GM18526 (cell line): ENCODE measurements at regions not wholly inside any gene's neighbourhood (a gene's known extent, or its start where the extent isn't known, plus 50 kb on each side); places are given as distances from the start of the nearest gene placed in this dataset.

Source experiments
- POLR2A ChIP-seq: IDR thresholded peaks from 3 replicates; pipeline ENCODE4 v1.6.1; 2011; ENCODE audit not compliant: insufficient read length; ENCODE audit errors: extremely low read depth

DNA sequence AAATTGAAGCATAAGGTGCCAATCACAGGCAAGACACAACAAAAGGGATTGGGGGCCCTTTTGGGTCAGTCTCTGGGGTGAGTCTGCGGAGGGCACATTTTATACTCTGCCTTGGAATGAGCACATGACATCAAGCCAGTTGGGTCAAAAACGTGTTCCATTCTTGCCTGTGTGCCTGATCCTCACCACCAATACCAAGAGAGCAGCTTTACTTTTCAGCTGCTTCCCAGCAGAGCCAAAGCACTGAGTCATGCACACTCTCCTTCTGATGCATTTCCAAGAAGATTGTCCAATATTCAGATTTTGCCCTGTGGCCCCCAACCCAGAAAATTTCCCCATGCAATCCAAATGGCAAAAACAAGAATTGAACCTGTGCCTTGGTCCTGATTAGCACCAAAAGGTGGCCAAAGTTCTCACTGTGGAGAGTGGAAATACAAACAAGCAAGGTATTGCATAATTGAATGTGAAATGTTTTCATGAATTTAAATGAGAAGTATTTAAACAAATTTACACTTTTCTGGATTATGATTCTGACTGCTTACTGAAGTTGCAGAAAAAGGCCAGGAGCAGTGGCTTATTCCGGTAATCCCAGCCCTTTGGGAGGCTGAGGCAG lies 217.8 kb upstream of the SOX9 start:
- TF ChIP-seq POLR2A = no peak

DNA sequence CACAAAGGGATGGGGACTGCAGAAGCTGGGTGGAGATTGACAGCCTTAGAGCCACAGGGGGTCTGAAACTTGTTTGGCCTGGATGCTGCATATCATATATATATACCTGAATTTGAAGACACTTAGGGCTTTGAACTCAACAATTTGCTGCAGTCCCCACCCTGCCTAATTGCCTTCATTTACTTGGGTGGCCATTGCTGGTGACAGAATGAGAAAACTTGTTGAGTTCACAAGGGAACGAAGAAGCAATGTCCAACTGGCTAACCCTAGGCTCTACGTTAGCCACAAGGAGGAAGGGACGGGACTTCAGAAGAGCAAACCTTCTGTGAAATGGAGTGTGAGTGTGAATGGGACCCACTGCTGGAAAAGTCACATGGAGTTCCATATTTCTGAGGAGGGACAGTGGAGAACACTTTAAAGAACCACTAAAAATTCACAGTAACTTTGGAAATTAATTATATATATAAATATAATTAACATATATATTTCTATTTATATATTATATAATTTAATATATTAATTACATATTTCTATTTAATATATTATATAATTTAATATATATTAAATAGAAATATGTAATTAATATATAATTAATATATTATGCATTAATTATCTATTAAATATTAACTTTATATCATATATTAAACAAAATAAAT lies 215.3 kb upstream of the SOX9 start:
- TF ChIP-seq POLR2A = no peak

DNA sequence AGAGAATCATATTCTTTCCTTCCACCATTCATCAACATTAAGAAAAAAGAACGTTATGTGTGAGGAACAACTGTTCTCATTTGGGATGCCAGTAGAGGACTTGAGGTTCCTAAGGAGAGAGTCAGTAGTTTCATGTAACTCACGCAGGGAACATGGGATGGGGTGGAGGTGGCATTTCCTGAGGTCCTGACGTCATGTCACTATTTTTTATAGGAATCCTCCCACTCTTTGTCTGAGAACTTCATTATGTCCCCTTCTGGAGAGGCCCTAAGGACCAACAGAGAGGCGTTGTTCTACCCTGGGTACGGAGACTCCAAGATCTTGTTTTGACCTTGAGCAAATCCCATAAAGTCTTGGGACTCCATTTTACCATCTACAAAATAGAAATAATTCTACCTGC lies 211.7 kb upstream of the SOX9 start:
- no peak for TF ChIP-seq POLR2A

DNA sequence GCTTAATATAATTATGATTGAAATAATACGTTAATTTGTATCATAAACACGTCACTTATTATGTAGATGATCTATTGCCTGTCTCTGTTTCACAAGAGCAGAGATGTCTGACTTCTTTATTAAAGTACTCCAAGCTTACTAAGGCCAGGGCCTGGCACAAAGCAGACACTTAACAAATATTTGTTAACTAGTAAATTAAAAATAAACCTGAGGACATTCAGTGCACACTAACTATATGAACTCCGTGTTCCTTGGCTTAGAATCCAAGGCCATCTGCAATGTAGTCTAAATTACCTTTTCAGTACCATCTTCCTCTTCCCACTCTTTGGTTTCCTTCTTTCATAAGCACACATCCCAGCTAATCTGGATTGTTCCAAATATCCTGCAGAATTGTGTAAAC lies 210.8 kb upstream of the SOX9 start:
- TF ChIP-seq POLR2A = no peak

DNA sequence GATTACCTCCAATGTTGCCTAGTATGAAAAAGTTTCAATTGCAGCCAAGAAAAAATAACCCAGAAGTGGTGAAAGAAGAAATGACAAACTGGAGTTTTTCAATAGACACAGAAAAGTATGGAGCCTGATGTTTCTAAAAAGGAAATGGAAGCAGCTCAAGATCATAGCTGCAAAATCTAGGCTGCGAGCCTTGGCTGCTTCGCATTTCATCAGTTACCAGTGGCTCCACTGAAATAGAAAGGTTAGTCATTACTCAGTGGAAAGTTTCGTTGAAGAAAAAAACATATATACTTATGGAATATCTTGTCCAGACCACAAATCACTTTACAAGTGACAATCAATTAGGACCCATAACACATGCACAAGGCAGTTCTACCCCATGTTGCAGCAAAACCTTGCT lies 206.8 kb upstream of the SOX9 start:
- no peak for TF ChIP-seq POLR2A

DNA sequence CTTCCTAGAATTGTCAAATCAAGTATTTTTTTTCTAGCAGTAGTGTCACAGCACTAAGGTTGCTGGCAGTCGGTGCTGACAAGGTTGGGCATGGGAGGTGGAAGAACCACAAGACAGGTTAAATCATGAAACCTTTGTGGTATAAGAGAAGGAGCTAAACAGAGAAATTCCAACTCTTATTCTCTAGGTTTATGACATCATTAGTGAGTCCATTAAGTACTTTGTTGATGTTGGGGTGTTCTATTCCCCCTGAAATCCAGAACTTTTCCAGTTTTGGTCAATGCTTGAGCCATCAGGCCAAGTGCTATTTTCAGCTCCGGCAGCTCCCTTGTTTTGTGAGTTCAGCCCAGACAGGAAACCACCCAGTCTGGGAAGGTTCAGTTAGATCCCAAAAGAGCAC lies 206.0 kb upstream of the SOX9 start:
- TF ChIP-seq POLR2A = no peak

DNA sequence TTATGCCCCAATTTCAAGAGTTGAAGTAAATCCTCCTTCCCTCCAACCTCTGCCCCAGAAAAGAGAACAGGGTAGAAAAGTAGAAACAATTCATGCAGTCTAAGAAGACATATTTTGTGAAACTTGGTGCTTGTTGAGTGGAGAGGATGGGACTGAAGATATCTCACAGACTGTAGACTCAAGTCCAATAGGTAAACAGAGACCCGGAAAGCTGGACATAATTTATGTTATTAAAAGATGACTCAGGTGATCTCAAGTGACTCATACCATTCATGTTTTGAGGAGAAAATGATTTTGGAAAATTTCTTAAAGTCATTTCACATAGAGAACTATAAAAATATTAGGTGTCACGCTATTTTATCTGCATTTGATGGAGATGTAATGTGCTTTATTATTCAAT lies 203.1 kb upstream of the SOX9 start:
- no peak for TF ChIP-seq POLR2A

DNA sequence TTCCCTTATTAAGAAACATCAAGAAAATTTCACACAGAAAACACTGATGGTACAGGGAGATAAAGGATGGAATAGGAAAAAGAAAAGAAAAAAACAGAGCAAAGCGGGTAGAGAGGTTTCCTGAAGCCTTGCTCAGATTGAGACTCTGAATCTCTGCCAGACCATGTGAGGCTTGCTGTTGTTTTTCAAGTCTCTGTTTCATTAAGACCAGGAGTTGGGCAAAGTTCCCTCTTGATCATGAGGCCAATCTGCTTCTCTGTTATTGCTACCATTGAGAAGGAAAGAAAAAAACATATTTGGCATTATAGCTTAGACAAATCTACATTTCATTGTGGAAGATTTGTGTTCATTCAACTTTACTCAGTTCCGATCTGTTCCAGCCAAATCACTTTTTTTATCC lies 201.6 kb upstream of the SOX9 start:
- no peak for TF ChIP-seq POLR2A

DNA sequence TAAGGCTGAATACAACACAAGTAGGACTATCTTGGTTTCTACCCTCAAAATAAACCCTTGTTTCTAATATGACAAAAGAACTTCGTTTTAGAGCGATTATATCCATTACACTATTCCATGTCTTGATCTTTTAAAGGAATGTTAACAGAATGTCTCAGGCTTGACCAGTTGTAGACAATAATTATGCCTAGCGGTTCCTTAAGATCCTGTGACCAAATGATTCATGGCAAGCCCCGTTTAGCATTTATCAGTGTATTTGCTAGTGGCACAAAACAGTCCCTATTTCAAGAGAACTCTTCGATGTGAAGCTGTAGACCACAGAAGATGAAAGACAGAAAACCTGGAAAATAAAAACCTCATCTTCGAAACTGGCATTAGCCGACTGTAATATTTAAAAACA lies 200.9 kb upstream of the SOX9 start:
- TF ChIP-seq POLR2A = no peak

DNA sequence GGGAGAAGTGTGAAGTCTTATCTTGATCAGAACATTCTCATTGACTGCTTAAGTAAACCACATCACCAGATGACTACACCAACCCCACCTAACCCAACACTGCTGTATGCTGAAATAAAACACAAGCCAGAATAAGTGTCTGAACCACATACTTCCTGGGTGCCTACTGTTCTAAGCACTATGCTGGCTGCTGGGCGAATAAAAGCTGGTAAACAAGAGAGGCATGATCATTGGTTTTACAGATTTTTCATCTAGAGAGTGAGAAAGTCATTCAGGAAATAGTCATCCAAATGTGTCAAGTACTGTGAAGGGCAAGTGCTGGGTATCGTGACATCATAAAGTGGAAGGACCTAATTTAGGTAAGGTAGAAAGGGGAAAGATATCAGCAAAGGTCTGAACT lies 199.0 kb upstream of the SOX9 start:
- no peak for TF ChIP-seq POLR2A

DNA sequence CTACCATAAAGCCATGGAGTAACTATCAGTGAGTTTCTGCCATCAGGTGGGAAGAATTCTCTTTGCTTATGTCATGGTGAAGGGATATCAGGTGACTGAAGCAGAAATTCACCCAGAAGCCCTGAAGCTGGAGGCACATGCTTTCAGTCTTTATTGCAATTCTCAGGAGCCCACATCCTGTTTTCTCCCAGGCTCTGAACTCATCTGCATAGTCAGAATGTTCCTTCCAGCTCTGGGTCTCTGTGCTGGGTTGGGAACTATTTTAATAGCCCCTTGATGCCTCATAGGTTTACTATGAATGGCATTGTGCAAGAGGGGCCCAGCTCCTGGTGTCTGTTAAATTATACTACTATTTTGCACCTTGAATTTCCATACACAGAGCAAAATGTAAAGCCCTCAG lies 198.4 kb upstream of the SOX9 start:
- TF ChIP-seq POLR2A = no peak

DNA sequence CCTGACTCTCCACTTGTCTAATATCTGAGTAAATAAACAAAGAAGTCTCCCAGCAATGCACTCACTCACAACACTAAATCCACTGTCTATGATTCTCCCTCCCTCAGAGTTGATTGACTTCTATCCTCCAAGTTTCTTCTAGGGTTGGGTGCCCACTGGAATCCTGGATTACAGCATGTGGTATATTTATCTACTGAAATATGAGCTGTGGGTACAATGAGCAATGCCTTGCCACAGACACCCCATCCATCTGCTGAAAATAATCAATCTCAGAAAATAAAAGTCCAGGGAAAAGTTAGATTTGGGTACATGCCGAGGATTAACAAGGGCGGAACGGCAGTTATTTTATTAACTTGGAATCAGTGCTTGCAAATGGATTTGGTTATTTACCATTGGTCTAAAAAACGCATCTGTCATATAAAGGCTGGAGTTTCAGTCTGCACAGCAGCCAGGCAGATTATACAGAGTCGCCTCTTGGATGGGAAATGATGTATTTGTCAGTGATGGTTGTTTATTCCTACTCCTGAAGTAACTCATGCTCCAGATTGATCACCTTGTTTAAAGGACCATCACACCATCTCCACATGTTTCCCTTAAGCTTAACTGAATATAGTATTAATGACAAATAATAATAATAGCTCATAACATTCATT lies 193.9 kb upstream of the SOX9 start:
- no peak for TF ChIP-seq POLR2A

DNA sequence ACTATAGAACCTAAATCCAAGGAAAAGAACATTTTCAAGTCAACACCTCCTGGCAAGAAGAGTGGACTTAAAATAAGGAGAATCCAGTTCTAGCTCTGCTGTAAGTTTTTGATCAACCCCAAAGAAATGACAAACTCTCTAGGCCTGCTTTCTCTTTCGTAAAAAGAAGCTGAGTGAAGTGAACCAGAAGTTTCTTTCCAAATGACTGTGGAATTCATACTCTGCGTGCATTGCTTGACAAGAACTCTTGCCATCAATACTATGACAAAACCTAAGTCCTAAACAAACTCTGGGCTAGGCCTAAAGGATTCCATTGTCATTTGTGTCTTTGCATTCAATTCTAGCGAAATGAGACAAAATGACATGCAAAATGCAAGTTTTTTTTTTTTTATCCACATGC lies 187.5 kb upstream of the SOX9 start:
- TF ChIP-seq POLR2A = no peak

DNA sequence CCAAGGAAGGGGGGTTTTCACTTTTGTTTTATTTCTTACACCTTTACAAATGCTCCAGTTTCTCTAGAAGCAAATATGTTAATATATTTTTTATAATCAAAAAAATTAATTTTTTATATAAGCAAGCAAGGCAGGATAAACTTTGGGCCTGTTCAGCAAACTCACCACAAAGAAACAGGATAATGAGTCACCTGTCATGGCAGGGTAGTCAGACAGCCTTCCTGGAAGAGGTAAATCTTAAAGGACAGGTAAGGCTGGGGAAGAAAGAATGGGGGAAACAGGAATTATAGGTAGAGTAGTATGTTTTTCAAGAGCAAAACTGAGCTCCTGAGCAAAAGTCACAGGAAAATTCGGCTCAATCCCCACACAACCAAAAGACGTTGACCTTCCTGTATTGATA lies 186.3 kb upstream of the SOX9 start:
- no peak for TF ChIP-seq POLR2A

DNA sequence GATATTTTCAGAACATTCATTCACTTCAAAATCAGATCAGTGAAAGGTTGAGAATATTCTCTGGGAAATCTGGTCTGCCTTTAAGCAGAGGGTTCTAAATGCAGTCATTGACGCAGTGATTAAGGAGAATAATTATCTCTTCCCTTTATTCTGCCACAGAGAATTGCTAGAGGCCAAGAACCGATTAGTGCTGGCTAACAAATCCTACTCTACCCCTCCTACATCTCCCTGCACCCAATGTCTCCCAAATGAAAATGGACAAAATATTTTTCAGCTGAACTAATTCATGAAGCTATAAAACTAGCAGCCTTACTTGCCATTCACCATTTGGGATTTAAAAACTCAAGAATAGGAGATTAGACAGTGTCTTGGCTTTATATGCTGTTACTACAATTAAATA lies 185.5 kb upstream of the SOX9 start:
- no peak for TF ChIP-seq POLR2A

DNA sequence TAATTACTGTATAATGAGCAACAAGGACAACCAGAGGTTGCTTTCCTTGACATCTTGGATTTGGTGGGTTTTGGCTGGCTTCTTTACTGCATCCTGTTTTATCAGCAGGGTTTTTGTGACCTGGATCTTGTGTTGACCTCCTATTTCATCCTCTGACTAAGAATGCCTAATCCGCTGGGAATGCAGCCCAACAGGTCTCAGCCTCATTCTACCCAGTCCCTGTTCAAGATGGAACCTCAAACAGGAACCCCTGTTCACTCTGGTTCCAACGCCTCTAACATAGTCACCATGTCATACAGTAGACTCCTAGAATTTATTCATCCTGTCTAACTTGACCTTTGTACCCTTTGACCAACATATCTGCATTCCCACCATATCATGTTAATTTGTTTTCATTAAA lies 183.8 kb upstream of the SOX9 start:
- no peak for TF ChIP-seq POLR2A

DNA sequence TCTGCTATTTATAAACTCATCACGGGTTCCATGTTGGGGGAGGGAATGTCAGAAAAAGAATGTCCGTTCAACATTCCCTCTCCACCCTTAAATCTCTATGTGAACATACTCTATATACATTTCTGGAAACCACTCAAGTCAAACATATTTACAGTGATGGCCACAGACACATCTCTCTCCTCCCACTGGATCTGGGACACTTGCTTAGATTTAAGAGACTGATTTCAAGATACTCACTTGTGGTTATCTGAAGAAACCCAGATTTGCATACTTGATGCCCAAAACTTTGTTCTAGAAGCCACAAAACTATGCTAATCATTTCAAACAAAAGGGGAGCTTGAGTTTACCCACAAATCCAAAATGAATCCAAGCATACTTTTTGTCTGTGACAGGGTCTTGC lies 182.9 kb upstream of the SOX9 start:
- no peak for TF ChIP-seq POLR2A
